Neural crest cell (in vitro differentiated cells): ENCODE measurements at regions not wholly inside any gene's neighbourhood (a gene's known extent, or its start where the extent isn't known, plus 50 kb on each side); places are given as distances from the start of the nearest gene placed in this dataset.

ENCODE experiments used
- DNase-seq: peaks from one replicate; pipeline ENCODE4 v3.0.0; 2021; ENCODE audit warnings: low read depth, mixed read lengths, low spot score
- H3K27ac Mint-ChIP-seq: one replicate; pipeline ENCODE4 v1.8.0; 2021; ENCODE audit warnings: mild to moderate bottlenecking, mixed read lengths; ENCODE audit not compliant: unreplicated experiment
- H3K27me3 Mint-ChIP-seq: 2 replicates; pipeline ENCODE4 v1.8.0; 2021; ENCODE audit warnings: low read depth, mild to moderate bottlenecking, mixed read lengths
- H3K36me3 Mint-ChIP-seq: 2 replicates; pipeline ENCODE4 v1.8.0; 2021; ENCODE audit warnings: low read depth, mild to moderate bottlenecking, mixed read lengths
- H3K4me1 Mint-ChIP-seq: 2 replicates; pipeline ENCODE4 v1.8.0; 2021; ENCODE audit warnings: mixed read lengths
- H3K4me3 Mint-ChIP-seq: one replicate; pipeline ENCODE4 v1.8.0; 2021; ENCODE audit warnings: mild to moderate bottlenecking, mixed read lengths
- H3K9me3 Mint-ChIP-seq: 2 replicates; pipeline ENCODE4 v1.8.0; 2021; ENCODE audit warnings: mixed read lengths
- TF ChIP-seq, protein P1 (sequence below): fragments of 200-600 bp; sonication (generic); conservative IDR thresholded peaks from 2 replicates; pipeline ENCODE4 v1.5.0; 2021; ENCODE audit warnings: antibody characterized with exemption, mild to moderate bottlenecking

GRCh38 chr16:9612267-9612666 is 520.8 kb downstream of the HAPSTR1 start:
- Mint-ChIP-seq H3K27me3 (peaks cover 3% of the 10 kb centered on the region), H3K4me3 (no peak overlapping the region), H3K9me3 (no peaks in the 10 kb centered on the region), H3K27ac (no peak overlapping the region), H3K36me3 (no peaks in the 10 kb centered on the region), H3K4me1 (no peaks in the 10 kb centered on the region)
- TF ChIP-seq, protein P1, sequence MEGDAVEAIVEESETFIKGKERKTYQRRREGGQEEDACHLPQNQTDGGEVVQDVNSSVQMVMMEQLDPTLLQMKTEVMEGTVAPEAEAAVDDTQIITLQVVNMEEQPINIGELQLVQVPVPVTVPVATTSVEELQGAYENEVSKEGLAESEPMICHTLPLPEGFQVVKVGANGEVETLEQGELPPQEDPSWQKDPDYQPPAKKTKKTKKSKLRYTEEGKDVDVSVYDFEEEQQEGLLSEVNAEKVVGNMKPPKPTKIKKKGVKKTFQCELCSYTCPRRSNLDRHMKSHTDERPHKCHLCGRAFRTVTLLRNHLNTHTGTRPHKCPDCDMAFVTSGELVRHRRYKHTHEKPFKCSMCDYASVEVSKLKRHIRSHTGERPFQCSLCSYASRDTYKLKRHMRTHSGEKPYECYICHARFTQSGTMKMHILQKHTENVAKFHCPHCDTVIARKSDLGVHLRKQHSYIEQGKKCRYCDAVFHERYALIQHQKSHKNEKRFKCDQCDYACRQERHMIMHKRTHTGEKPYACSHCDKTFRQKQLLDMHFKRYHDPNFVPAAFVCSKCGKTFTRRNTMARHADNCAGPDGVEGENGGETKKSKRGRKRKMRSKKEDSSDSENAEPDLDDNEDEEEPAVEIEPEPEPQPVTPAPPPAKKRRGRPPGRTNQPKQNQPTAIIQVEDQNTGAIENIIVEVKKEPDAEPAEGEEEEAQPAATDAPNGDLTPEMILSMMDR = no peak
- DNase-seq = no peak

DNA sequence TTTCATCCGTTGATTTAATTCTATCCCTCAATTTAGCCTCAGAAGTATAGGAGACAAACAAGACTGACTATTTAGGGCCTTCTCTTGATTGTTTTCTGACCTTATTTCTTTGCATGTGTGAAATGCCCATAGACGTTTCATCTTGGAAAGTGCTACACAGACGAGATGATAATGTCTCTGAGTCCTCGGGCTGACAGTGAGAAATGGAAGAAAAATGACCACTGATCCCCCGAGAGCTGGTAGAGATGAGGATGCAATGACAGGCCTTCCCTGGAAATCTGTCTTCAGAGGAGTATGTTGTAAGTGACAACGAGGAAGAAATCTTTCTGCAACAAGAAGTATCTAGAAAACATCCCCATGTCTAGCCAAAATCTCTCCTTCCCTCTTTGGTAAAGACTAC is 522.9 kb downstream of the HAPSTR1 start:
- Mint-ChIP-seq H3K4me3 (no peak overlapping the region), H3K36me3 (peaks cover 4% of the 10 kb centered on the region), H3K27me3 (peaks cover 11% of the 10 kb centered on the region), H3K9me3 (peaks cover 3% of the 10 kb centered on the region), H3K27ac (no peak overlapping the region), H3K4me1 (no peaks in the 10 kb centered on the region)
- DNase-seq = no peak
- TF ChIP-seq, protein P1 = no peak

DNA sequence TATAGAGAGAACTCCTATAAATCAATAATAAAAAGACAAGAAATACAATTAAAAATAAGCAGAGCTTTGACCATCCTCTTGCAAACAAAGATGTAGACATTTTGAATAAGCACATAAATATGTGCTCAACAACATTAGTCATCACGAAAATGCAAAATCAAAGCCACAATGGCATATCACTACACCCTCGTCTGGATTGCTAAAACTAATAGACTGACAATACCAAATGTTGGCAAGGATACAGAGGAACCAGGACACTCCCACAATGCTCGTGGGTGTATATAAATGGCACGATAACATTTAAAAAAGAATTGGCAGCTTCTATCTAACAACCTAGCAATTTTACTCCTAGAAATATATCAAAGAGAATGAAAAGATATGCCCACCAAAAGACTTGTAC is 530.8 kb downstream of the HAPSTR1 start:
- TF ChIP-seq, protein P1 = no peak
- Mint-ChIP-seq H3K27me3 (peaks cover 40% of the 10 kb centered on the region), H3K4me1 (no peaks in the 10 kb centered on the region), H3K4me3 (no peak overlapping the region), H3K9me3 (peaks cover 3% of the 10 kb centered on the region), H3K36me3 (peaks cover 6% of the 10 kb centered on the region), H3K27ac (no peak overlapping the region)
- DNase-seq = no peak

GRCh38 chr16:9625122-9625521 is 533.7 kb downstream of the HAPSTR1 start:
- no peak for DNase-seq
- Mint-ChIP-seq H3K4me1 (no peaks in the 10 kb centered on the region), H3K9me3 (no peaks in the 10 kb centered on the region), H3K36me3 (no peaks in the 10 kb centered on the region), H3K27me3 (peaks cover 31% of the 10 kb centered on the region), H3K4me3 (no peak overlapping the region), H3K27ac (no peak overlapping the region)
- TF ChIP-seq, protein P1 = no peak

DNA sequence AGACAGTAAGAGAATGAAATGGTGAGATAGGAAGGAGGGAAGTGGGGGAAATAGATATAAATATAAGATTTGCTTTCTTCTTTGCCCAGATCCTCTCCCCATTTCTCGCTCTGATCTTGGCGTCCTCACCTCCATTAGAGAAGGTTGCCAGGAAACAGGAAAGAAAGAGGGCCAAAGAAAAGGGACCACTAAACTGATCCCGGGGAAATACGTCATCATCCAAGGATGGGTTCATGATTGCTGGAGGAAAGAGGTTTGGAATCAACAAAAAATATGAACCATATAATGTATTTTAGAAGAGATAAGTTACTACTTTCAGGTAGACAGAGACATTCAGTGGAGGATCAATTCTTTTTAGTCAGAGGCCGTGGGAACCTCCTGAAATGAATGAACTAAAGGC is 536.0 kb downstream of the HAPSTR1 start:
- H3K4me3 Mint-ChIP-seq = no peak overlapping the region
- H3K27ac Mint-ChIP-seq = no peak overlapping the region
- peaks cover 3% of the 10 kb centered on the region for H3K36me3 Mint-ChIP-seq
- H3K9me3 Mint-ChIP-seq = peaks cover 5% of the 10 kb centered on the region
- no peak for DNase-seq
- H3K27me3 Mint-ChIP-seq = peaks cover 31% of the 10 kb centered on the region
- no peaks in the 10 kb centered on the region for H3K4me1 Mint-ChIP-seq
- TF ChIP-seq, protein P1 = no peak

GRCh38 chr16:9630119-9630518 is 538.7 kb downstream of the HAPSTR1 start:
- peaks cover 14% of the 10 kb centered on the region for H3K9me3 Mint-ChIP-seq
- H3K27me3 Mint-ChIP-seq = peaks cover 18% of the 10 kb centered on the region
- no peak for DNase-seq
- TF ChIP-seq, protein P1 = no peak
- H3K4me1 Mint-ChIP-seq = no peaks in the 10 kb centered on the region
- H3K27ac Mint-ChIP-seq = no peak overlapping the region
- peaks cover 3% of the 10 kb centered on the region for H3K36me3 Mint-ChIP-seq
- no peak overlapping the region for H3K4me3 Mint-ChIP-seq
